LNCAP (cell line): ENCODE measurements at regions not wholly inside any gene's neighbourhood (a gene's known extent, or its start where the extent isn't known, plus 50 kb on each side); places are given as distances from the start of the nearest gene placed in this dataset.

Experiments used
- CTCF ChIP-seq: fragments of 450-650 bp; IDR thresholded peaks from 2 replicates; pipeline ENCODE4 v1.5.1; 2017; ENCODE audit warnings: mild to moderate bottlenecking

DNA sequence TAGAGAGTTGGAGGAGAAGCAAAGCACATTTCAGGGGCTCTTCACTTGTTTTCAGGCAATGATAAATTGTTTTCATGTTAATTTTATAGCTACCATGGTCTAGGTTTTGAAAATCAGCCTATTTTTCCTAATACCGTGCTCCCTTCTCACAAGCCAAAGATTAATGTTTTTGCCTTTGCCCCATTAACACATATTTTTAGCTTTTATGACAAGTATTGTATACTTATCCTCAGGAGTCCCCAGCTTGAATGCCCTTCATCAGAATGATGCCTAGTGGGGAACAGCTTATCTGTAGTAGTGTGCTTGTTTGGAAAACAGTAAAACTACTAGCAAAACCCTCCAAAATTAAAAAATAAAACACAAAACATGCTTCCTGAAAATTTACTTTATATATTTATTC, 194.0 kb downstream of the LNPK start:
- TF ChIP-seq CTCF = no peak

DNA sequence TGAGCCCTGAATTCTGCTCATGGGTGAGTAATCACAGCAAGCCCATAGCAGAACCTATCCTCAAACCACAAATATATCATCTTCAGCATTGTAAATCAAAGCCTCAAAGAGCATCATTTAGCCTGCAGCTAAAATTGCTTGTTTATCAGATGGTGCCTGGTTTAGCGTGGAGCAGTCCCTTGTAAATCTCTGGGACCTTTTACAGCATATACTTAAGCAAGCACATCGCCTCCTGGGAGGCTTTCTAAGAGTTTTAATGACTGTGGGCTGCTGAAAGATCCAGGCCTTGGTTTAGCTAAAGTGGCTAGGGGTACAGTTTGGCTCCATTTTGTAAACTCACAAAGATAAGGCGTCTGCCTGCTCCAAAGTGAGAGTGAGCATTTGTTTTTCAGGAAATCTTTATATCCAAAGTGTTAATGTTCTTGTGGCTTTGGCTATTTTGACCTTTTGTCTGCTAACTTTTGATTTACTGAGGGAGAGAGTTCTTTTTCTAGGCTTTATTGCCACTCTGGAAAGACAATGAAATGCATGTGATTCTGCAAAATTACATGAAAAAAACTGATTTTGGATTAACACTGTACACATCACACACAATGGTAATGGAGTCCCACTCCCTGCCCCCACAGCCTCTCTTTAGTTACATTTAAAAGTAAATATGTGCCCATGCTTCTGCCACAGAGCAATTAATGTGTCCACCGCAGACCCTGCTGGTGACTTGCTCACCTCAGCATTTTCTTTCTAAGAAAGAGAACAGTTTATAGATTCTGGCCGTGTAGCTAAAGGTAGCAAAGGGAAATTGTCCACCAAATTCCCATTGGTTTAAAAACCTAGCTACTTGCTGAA, 194.8 kb downstream of the LNPK start:
- no peak for TF ChIP-seq CTCF

DNA sequence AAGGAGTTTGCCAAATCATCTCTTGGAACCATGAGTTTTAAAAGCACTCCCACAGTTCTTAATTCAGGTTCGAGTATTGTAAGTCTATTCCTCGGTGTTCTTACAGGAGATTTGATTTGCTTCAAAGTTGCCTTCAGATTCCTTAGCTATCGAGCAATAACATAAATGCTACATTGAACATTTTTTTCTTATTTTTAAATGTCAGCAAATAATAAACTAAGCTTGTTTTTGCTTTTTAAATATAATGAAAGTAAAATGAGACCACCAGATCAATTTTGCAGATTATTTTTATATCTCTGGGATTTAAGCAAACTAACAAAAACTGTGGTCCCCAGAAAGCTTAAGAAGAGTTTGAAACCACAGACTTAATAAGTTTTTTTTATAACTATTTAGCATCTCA, 195.5 kb downstream of the LNPK start:
- no peak for TF ChIP-seq CTCF

- no peak for TF ChIP-seq CTCF
Measured at GRCh38 chr2:175806125-175806490, 196.0 kb downstream of the LNPK start.

GRCh38 chr2:175805442-175806124, 196.5 kb downstream of the LNPK start:
- no peak for TF ChIP-seq CTCF

DNA sequence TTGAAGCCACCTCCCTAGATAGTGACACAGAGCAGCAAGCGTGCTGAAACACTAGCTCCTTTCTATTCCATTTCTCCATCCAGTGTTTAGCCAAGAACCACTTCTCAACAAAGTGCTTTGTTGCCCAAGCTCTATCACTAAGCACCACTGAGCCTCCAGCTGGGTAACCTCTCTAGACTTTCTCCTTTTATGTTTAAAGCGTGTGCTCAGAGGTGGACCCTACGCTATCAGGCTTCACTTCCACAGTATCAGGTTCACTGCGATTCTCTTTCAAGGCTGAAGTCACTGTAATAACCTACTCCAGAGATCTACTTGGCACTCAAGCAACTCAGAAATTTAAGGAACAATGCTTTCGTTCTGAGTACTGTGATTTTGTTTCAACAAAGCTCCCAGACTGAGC, 197.9 kb downstream of the LNPK start:
- TF ChIP-seq CTCF = no peak

GRCh38 chr2:175793648-175794047, 208.4 kb downstream of the LNPK start:
- TF ChIP-seq CTCF = no peak
